Ovary (tissue), 7 donors: ENCODE measurements at regions not wholly inside any gene's neighbourhood (a gene's known extent, or its start where the extent isn't known, plus 50 kb on each side); places are given as distances from the start of the nearest gene placed in this dataset.
"Not testable (repeated sequence)": the region's sequence is repeated elsewhere in the genome, so short reads cannot be mapped to it uniquely, and the experiment has no call there.

Experiments
- DNase-seq, 5 donors: peaks; one replicate each; pipeline ENCODE4 v3.0.0-alpha.2; 2019 to 2020
- H3K27ac ChIP-seq, 2 donors: fragments of 200-600 bp; one replicate each; pipeline versions ENCODE4 v1.5.1 to v1.8.0; 2019 to 2022
- H3K27me3 ChIP-seq: fragments of 200-600 bp; one replicate; pipeline ENCODE4 v1.8.0; 2022
- H3K36me3 ChIP-seq: fragments of 200-600 bp; sonication (generic); one replicate; pipeline ENCODE4 v1.5.1; 2019
- H3K4me1 ChIP-seq: one replicate; pipeline ENCODE4 v1.8.1; 2013; ENCODE audit warnings: mild to moderate bottlenecking, moderate library complexity; ENCODE audit not compliant: insufficient read depth
- H3K4me3 ChIP-seq: fragments of 200-600 bp; sonication (generic); one replicate; pipeline ENCODE4 v1.5.1; 2017
- H3K9me3 ChIP-seq, 2 donors: fragments of 200-600 bp in 1 of 2; sonication (generic) in 1 of 2; one replicate each; pipeline versions ENCODE4 v1.5.1 to v1.8.1; 2013 to 2019; ENCODE audit warnings: mild to moderate bottlenecking in 1 of 2, moderate library complexity in 1 of 2
- CTCF ChIP-seq, 3 donors: fragments of 450-650 bp in 2 of 3; fragments of 200-600 bp in 1 of 3; IDR thresholded peaks; one replicate each; pipeline versions ENCODE4 v1.5.1 to v1.8.0; 2016 to 2022; ENCODE audit warnings: antibody characterized with exemption in 3 of 3, mild to moderate bottlenecking in 1 of 3
- EP300 ChIP-seq: sonication (generic); formaldehyde crosslinking; IDR thresholded peaks from one replicate; pipeline ENCODE4 v1.6.1; 2017; ENCODE audit warnings: antibody characterized with exemption
- POLR2A ChIP-seq: fragments of 450-650 bp; IDR thresholded peaks from one replicate; pipeline ENCODE4 v1.6.1; 2017; ENCODE audit warnings: antibody characterized with exemption, mild to moderate bottlenecking, moderate library complexity
- WGBS, 3 donors: extraction: QIAGEN DNeasy Blood & Tissue Kit in 1 of 3; methylation state at CpG; one replicate each; pipeline versions ENCODE4 v1.1.5 to v1.1.7; 2013 to 2017; 5-methylcytosine and 5-hydroxymethylcytosine counted together
- intact Hi-C, 4 donors: fragments of 100-400 bp; cut with DNase I; formaldehyde crosslinking; loops; one replicate each; pipeline versions ENCODE4 v1.11.0 to v1.15.1; 2022 to 2023
- donor health status: DM: no; HTN: no; CAD: no; lungs with moderate emphysema.
- donor health status: DM: no; HTN: no; CAD: no.
- donor health status: Bipolar disorder and iron deficiency.
- donor health status: DM: no; HTN: no; CAD: no.
- donor health status: DM: yes; HTN: yes; CAD: no.

GRCh38 chrX:130467936-130468335, 66.1 kb downstream of the RBMX2 start:
- H3K27me3 ChIP-seq = no peaks in the 10 kb centered on the region
- 61 to 71% (median 70%) methylated on average over 4 of the region's 4 CpGs for WGBS, 3 donors
- no peak overlapping the region for H3K27ac ChIP-seq
- H3K9me3 ChIP-seq = no peaks in the 10 kb centered on the region
- TF ChIP-seq CTCF (IDR thresholded peaks at IDR 0.05) (no peak), EP300 (no peak), POLR2A (no peak)
- H3K36me3 ChIP-seq = no peaks in the 10 kb centered on the region
- intact Hi-C loops = no loop called here
- H3K4me1 ChIP-seq = no peaks in the 10 kb centered on the region
- DNase-seq = no peak
- no peak overlapping the region for H3K4me3 ChIP-seq

GRCh38 chrX:130468395-130468923, 66.7 kb downstream of the RBMX2 start:
- Histone ChIP-seq H3K4me3 (no peak overlapping the region), H3K27ac (no peak overlapping the region), H3K36me3 (no peaks in the 10 kb centered on the region), H3K9me3 (no peaks in the 10 kb centered on the region), H3K4me1 (no peaks in the 10 kb centered on the region), H3K27me3 (no peaks in the 10 kb centered on the region)
- TF ChIP-seq POLR2A (no peak), CTCF (IDR thresholded peaks at IDR 0.05) (no peak), EP300 (no peak)
- WGBS, 3 donors = 24 to 65% (median 45%) methylated on average over 3 of the region's 3 CpGs
- intact Hi-C loops = no loop called here
- no peak for DNase-seq

- no peak for TF ChIP-seq EP300
- TF ChIP-seq CTCF (IDR thresholded peaks at IDR 0.05) = no peak
- no peak for TF ChIP-seq POLR2A
- Histone ChIP-seq H3K27ac (no peak overlapping the region), H3K9me3 (no peaks in the 10 kb centered on the region), H3K36me3 (no peaks in the 10 kb centered on the region), H3K4me1 (no peaks in the 10 kb centered on the region), H3K4me3 (no peak overlapping the region), H3K27me3 (no peaks in the 10 kb centered on the region)
- intact Hi-C loops = no loop called here
- WGBS, 3 donors = 42 to 69% (median 58%) methylated on average over 2 of the region's 2 CpGs
- no peak for DNase-seq
Observed at GRCh38 chrX:130482871-130483270, 81.1 kb downstream of the RBMX2 start.

GRCh38 chrX:130485870-130486269, 84.1 kb downstream of the RBMX2 start:
- intact Hi-C loops = no loop called here
- no peaks in the 10 kb centered on the region for H3K9me3 ChIP-seq
- no peak for DNase-seq
- no peak overlapping the region for H3K4me3 ChIP-seq
- no peaks in the 10 kb centered on the region for H3K36me3 ChIP-seq
- H3K4me1 ChIP-seq = no peaks in the 10 kb centered on the region
- no peak for TF ChIP-seq EP300
- no peak for TF ChIP-seq CTCF (IDR thresholded peaks at IDR 0.05)
- TF ChIP-seq POLR2A = no peak
- H3K27ac ChIP-seq = no peak overlapping the region
- H3K27me3 ChIP-seq = no peaks in the 10 kb centered on the region
- WGBS, 3 donors = 38 to 46% (median 38%) methylated on average over 1 of the region's 1 CpG

GRCh38 chrX:130495502-130495901, 93.7 kb downstream of the RBMX2 start:
- H3K27me3 ChIP-seq = not testable (repeated sequence)

More at GRCh38 chrX:130495502-130495901, 93.7 kb downstream of the RBMX2 start:
- H3K4me3 ChIP-seq, H3K4me1 ChIP-seq, H3K36me3 ChIP-seq, DNase-seq, intact Hi-C loops, H3K27ac ChIP-seq, H3K9me3 ChIP-seq: not testable (repeated sequence)
- WGBS, 3 donors = 81 to 89% (median 85%) methylated on average over 10 of the region's 10 CpGs
